ENCODE measurements at regions not wholly inside any gene's neighbourhood (a gene's known extent, or its start where the extent isn't known, plus 50 kb on each side); places are given as distances from the start of the nearest gene placed in this dataset. TPM values are rescaled to one million over a fixed set of nuclear protein-coding genes. Genes with fewer than 3 reads are reported as not detected.

DNA sequence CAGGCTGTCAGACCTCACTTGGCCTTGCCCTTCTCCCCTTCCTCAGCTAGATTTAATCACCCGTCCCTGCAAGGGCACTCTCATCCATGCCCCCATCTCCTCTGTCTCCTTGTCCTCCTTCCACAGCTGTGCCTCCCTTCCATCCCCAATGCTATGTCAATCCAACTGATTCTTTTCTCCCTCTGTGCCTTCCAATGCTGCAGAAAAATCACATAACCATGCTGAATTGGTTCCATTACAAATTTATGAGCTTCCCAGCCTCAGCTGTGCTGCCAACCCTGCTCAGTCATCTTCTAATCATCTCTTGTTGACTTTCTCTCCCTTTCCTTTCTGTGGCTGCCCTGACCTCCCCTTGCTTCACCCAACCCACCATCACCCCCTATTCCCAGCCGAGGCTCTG lies 56.3 kb upstream of the PIRT start:
- H3K9ac ChIP-seq (ENCODE audit: low read depth in 1 of 2, low read length in 2 of 2) = no peak overlapping the region
- DNase-seq (ENCODE audit: low spot score) = no peak
- no peak overlapping the region for H3K27ac ChIP-seq (ENCODE audit: low read depth in 1 of 2, low read length in 2 of 2)
- no peaks in the 10 kb centered on the region for H3K36me3 ChIP-seq (ENCODE audit: control insufficient read depth in 4 of 4, insufficient read depth in 3 of 4, low read depth in 1 of 4, low read length in 3 of 4)
- H3K9me3 ChIP-seq (ENCODE audit: control insufficient read depth in 4 of 4, low read length in 3 of 4) = no peaks in the 10 kb centered on the region
- no peaks in the 10 kb centered on the region for H3K27me3 ChIP-seq (ENCODE audit: control insufficient read depth in 4 of 4, insufficient read depth in 4 of 4, low read length in 3 of 4)
- TF ChIP-seq FOXA1 (IDR thresholded peaks at IDR 0.05) = no peak
- TF ChIP-seq, protein P1, sequence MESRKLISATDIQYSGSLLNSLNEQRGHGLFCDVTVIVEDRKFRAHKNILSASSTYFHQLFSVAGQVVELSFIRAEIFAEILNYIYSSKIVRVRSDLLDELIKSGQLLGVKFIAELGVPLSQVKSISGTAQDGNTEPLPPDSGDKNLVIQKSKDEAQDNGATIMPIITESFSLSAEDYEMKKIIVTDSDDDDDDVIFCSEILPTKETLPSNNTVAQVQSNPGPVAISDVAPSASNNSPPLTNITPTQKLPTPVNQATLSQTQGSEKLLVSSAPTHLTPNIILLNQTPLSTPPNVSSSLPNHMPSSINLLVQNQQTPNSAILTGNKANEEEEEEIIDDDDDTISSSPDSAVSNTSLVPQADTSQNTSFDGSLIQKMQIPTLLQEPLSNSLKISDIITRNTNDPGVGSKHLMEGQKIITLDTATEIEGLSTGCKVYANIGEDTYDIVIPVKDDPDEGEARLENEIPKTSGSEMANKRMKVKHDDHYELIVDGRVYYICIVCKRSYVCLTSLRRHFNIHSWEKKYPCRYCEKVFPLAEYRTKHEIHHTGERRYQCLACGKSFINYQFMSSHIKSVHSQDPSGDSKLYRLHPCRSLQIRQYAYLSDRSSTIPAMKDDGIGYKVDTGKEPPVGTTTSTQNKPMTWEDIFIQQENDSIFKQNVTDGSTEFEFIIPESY (IDR thresholded peaks at IDR 0.05) = no peak
- TF ChIP-seq, protein P2, sequence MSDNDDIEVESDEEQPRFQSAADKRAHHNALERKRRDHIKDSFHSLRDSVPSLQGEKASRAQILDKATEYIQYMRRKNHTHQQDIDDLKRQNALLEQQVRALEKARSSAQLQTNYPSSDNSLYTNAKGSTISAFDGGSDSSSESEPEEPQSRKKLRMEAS (IDR thresholded peaks at IDR 0.05) = no peak
- no peak for TF ChIP-seq SP1 (IDR thresholded peaks at IDR 0.05)
- TF ChIP-seq TAF1 (conservative IDR thresholded peaks at IDR 0.05) = no peak
- TF ChIP-seq, protein P3, sequence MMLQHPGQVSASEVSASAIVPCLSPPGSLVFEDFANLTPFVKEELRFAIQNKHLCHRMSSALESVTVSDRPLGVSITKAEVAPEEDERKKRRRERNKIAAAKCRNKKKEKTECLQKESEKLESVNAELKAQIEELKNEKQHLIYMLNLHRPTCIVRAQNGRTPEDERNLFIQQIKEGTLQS (IDR thresholded peaks at IDR 0.05) = no peak
- TF ChIP-seq HNF4G (IDR thresholded peaks at IDR 0.05) = no peak
- TF ChIP-seq JUND (IDR thresholded peaks at IDR 0.05) = no peak
- no peak for TF ChIP-seq FOXA2 (IDR thresholded peaks at IDR 0.05)
- no peak for TF ChIP-seq YY1 (IDR thresholded peaks at IDR 0.05)
- 84% methylated on average over 2 of the region's 2 CpGs for WGBS
- no peak overlapping the region for H3K4me3 ChIP-seq (ENCODE audit: low read depth in 1 of 3, low read length in 3 of 3)
- H3K4me1 ChIP-seq (ENCODE audit: control insufficient read depth in 4 of 4, insufficient read depth in 4 of 4, low read length in 3 of 4) = no peaks in the 10 kb centered on the region

DNA sequence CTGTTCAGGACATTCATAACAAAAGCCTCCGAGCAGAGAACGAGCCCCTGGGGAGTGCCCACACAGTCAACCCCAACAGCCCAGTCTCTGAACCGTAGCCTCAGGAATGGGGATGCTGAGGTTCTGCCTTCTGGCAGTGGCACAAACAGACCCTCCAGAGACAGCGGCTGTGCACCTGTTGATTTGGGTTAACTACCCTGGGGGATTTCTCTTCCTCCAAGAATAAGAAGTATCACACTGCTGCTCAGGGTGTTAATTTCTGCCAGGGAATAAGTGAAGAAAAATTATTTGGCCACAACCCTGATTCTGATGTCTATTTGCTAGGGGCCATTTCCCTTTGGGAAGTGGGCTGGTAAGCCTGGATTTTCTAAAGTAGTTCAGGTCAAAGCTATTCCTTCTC lies 51.0 kb upstream of the PIRT start:
- no peak overlapping the region for H3K4me3 ChIP-seq (ENCODE audit: low read depth in 1 of 3, low read length in 3 of 3)
- TF ChIP-seq HNF4A (conservative IDR thresholded peaks at IDR 0.05) (no peak), FOXA1 (IDR thresholded peaks at IDR 0.05) (no peak), FOXA2 (IDR thresholded peaks at IDR 0.05) (no peak), SP1 (IDR thresholded peaks at IDR 0.05) (no peak), RAD21 (IDR thresholded peaks at IDR 0.05) (no peak), YY1 (IDR thresholded peaks at IDR 0.05) (no peak), TAF1 (conservative IDR thresholded peaks at IDR 0.05) (no peak), HNF4G (IDR thresholded peaks at IDR 0.05) (no peak), GABPA (IDR thresholded peaks at IDR 0.05 in 1 of 2, conservative IDR thresholded peaks at IDR 0.05 in 1 of 2) (no peak), REST (IDR thresholded peaks at IDR 0.05) (no peak)
- TF ChIP-seq, protein P1 (IDR thresholded peaks at IDR 0.05) = no peak
- TF ChIP-seq, protein P3 (IDR thresholded peaks at IDR 0.05) = no peak
- 75% methylated on average over 4 of the region's 4 CpGs for WGBS
- peaks cover 0 to 2% (median 0%) of the 10 kb centered on the region in 4 donors for H3K9me3 ChIP-seq (ENCODE audit: control insufficient read depth in 4 of 4, low read length in 3 of 4)
- H3K4me1 ChIP-seq (ENCODE audit: control insufficient read depth in 4 of 4, insufficient read depth in 4 of 4, low read length in 3 of 4) = no peaks in the 10 kb centered on the region
- H3K9ac ChIP-seq (ENCODE audit: low read depth in 1 of 2, low read length in 2 of 2) = no peak overlapping the region
- H3K27me3 ChIP-seq (ENCODE audit: control insufficient read depth in 4 of 4, insufficient read depth in 4 of 4, low read length in 3 of 4) = no peaks in the 10 kb centered on the region
- no peak overlapping the region for H3K27ac ChIP-seq (ENCODE audit: low read depth in 1 of 2, low read length in 2 of 2)
- DNase-seq (ENCODE audit: low spot score) = no peak
- H3K36me3 ChIP-seq (ENCODE audit: control insufficient read depth in 4 of 4, insufficient read depth in 3 of 4, low read depth in 1 of 4, low read length in 3 of 4) = no peaks in the 10 kb centered on the region

Small RNAs in the stretch of these regions (small RNA-seq; reads per million reads assigned to genes)
- not detected for gene RN7SL601P
